ENCODE measurements at regions not wholly inside any gene's neighbourhood (a gene's known extent, or its start where the extent isn't known, plus 50 kb on each side); places are given as distances from the start of the nearest gene placed in this dataset.

GRCh38 chr16:74020095-74020670, 276.4 kb upstream of the PSMD7 start:
- Histone ChIP-seq H3K36me3 (replicated peaks; ENCODE audit: control insufficient read depth, insufficient read depth, low read length) (no peaks in the 10 kb centered on the region), H3K4me3 (ENCODE audit: insufficient read depth, low read depth, low read length) (no peak overlapping the region), H3K27me3 (ENCODE audit: control insufficient read depth, insufficient read depth, low read length) (no peaks in the 10 kb centered on the region)
- peak; percentile 18 for DNase-seq

GRCh38 chr16:74019612-74020011, 277.0 kb upstream of the PSMD7 start:
- Histone ChIP-seq H3K36me3 (replicated peaks; ENCODE audit: control insufficient read depth, insufficient read depth, low read length) (no peaks in the 10 kb centered on the region), H3K27me3 (ENCODE audit: control insufficient read depth, insufficient read depth, low read length) (no peaks in the 10 kb centered on the region), H3K4me3 (ENCODE audit: insufficient read depth, low read depth, low read length) (no peak overlapping the region)
- peak; percentile 51 for DNase-seq

GRCh38 chr16:74015953-74016352, 280.7 kb upstream of the PSMD7 start:
- Histone ChIP-seq H3K27me3 (ENCODE audit: control insufficient read depth, insufficient read depth, low read length) (no peaks in the 10 kb centered on the region), H3K36me3 (replicated peaks; ENCODE audit: control insufficient read depth, insufficient read depth, low read length) (no peaks in the 10 kb centered on the region), H3K4me3 (ENCODE audit: insufficient read depth, low read depth, low read length) (no peak overlapping the region)
- DNase-seq, result no peak

- H3K4me3 ChIP-seq (ENCODE audit: insufficient read depth, low read depth, low read length), result no peak overlapping the region
- H3K36me3 ChIP-seq (replicated peaks; ENCODE audit: control insufficient read depth, insufficient read depth, low read length), result no peaks in the 10 kb centered on the region
- H3K27me3 ChIP-seq (ENCODE audit: control insufficient read depth, insufficient read depth, low read length), result no peaks in the 10 kb centered on the region
- no peak for DNase-seq
Observed at GRCh38 chr16:73998707-73999106, 297.9 kb upstream of the PSMD7 start.

GRCh38 chr16:73997971-73998370, 298.6 kb upstream of the PSMD7 start:
- no peak overlapping the region for H3K4me3 ChIP-seq (ENCODE audit: insufficient read depth, low read depth, low read length)
- DNase-seq, result no peak

GRCh38 chr16:73997340-73997711, 299.3 kb upstream of the PSMD7 start:
- no peaks in the 10 kb centered on the region for H3K27me3 ChIP-seq (ENCODE audit: control insufficient read depth, insufficient read depth, low read length)
- DNase-seq, result no peak
- no peak overlapping the region for H3K4me3 ChIP-seq (ENCODE audit: insufficient read depth, low read depth, low read length)
- no peaks in the 10 kb centered on the region for H3K36me3 ChIP-seq (replicated peaks; ENCODE audit: control insufficient read depth, insufficient read depth, low read length)

More at GRCh38 chr16:73997971-73998370, 298.6 kb upstream of the PSMD7 start:
- H3K36me3 ChIP-seq (replicated peaks; ENCODE audit: control insufficient read depth, insufficient read depth, low read length), result no peaks in the 10 kb centered on the region
- no peaks in the 10 kb centered on the region for H3K27me3 ChIP-seq (ENCODE audit: control insufficient read depth, insufficient read depth, low read length)

GRCh38 chr16:73996624-73997339, 299.8 kb upstream of the PSMD7 start:
- no peak overlapping the region for H3K4me3 ChIP-seq (ENCODE audit: insufficient read depth, low read depth, low read length)
- no peaks in the 10 kb centered on the region for H3K36me3 ChIP-seq (replicated peaks; ENCODE audit: control insufficient read depth, insufficient read depth, low read length)
- DNase-seq, result no peak
- H3K27me3 ChIP-seq (ENCODE audit: control insufficient read depth, insufficient read depth, low read length), result no peaks in the 10 kb centered on the region

GRCh38 chr16:73993878-73994277, 302.7 kb upstream of the PSMD7 start:
- Histone ChIP-seq H3K4me3 (ENCODE audit: insufficient read depth, low read depth, low read length) (no peak overlapping the region), H3K36me3 (replicated peaks; ENCODE audit: control insufficient read depth, insufficient read depth, low read length) (no peaks in the 10 kb centered on the region), H3K27me3 (ENCODE audit: control insufficient read depth, insufficient read depth, low read length) (no peaks in the 10 kb centered on the region)
- no peak for DNase-seq

GRCh38 chr16:73978407-73978784, 318.2 kb upstream of the PSMD7 start:
- H3K36me3 ChIP-seq (replicated peaks; ENCODE audit: control insufficient read depth, insufficient read depth, low read length), result no peaks in the 10 kb centered on the region
- DNase-seq, result no peak
- no peaks in the 10 kb centered on the region for H3K27me3 ChIP-seq (ENCODE audit: control insufficient read depth, insufficient read depth, low read length)
- no peak overlapping the region for H3K4me3 ChIP-seq (ENCODE audit: insufficient read depth, low read depth, low read length)

- Histone ChIP-seq H3K4me3 (ENCODE audit: insufficient read depth, low read depth, low read length) (no peak overlapping the region), H3K27me3 (ENCODE audit: control insufficient read depth, insufficient read depth, low read length) (no peaks in the 10 kb centered on the region), H3K36me3 (replicated peaks; ENCODE audit: control insufficient read depth, insufficient read depth, low read length) (no peaks in the 10 kb centered on the region)
- DNase-seq, result no peak
Observed at GRCh38 chr16:73976644-73977043, 320.0 kb upstream of the PSMD7 start.

- Histone ChIP-seq H3K4me3 (ENCODE audit: insufficient read depth, low read depth, low read length) (no peak overlapping the region), H3K27me3 (ENCODE audit: control insufficient read depth, insufficient read depth, low read length) (no peaks in the 10 kb centered on the region), H3K36me3 (replicated peaks; ENCODE audit: control insufficient read depth, insufficient read depth, low read length) (no peaks in the 10 kb centered on the region)
- no peak for DNase-seq
Observed at GRCh38 chr16:73973174-73973573, 323.4 kb upstream of the PSMD7 start.

- DNase-seq, result no peak
- no peak overlapping the region for H3K4me3 ChIP-seq (ENCODE audit: insufficient read depth, low read depth, low read length)
Observed at GRCh38 chr16:73966851-73967250, 329.8 kb upstream of the PSMD7 start.

GRCh38 chr16:73965591-73965990, 331.0 kb upstream of the PSMD7 start:
- no peaks in the 10 kb centered on the region for H3K36me3 ChIP-seq (replicated peaks; ENCODE audit: control insufficient read depth, insufficient read depth, low read length)
- no peak overlapping the region for H3K4me3 ChIP-seq (ENCODE audit: insufficient read depth, low read depth, low read length)
- no peak for DNase-seq
- H3K27me3 ChIP-seq (ENCODE audit: control insufficient read depth, insufficient read depth, low read length), result no peaks in the 10 kb centered on the region

More at GRCh38 chr16:73966851-73967250, 329.8 kb upstream of the PSMD7 start:
- H3K36me3 ChIP-seq (replicated peaks; ENCODE audit: control insufficient read depth, insufficient read depth, low read length), result no peaks in the 10 kb centered on the region
- no peaks in the 10 kb centered on the region for H3K27me3 ChIP-seq (ENCODE audit: control insufficient read depth, insufficient read depth, low read length)

GRCh38 chr16:73956587-73957494, 339.8 kb upstream of the PSMD7 start:
- DNase-seq, result peak; percentile 60
- Histone ChIP-seq H3K4me3 (ENCODE audit: insufficient read depth, low read depth, low read length) (no peak overlapping the region), H3K36me3 (replicated peaks; ENCODE audit: control insufficient read depth, insufficient read depth, low read length) (no peaks in the 10 kb centered on the region)

GRCh38 chr16:73955702-73956101, 340.9 kb upstream of the PSMD7 start:
- no peak for DNase-seq
- H3K36me3 ChIP-seq (replicated peaks; ENCODE audit: control insufficient read depth, insufficient read depth, low read length), result no peaks in the 10 kb centered on the region
- H3K4me3 ChIP-seq (ENCODE audit: insufficient read depth, low read depth, low read length), result no peak overlapping the region
- no peaks in the 10 kb centered on the region for H3K27me3 ChIP-seq (ENCODE audit: control insufficient read depth, insufficient read depth, low read length)

More at GRCh38 chr16:73956587-73957494, 339.8 kb upstream of the PSMD7 start:
- no peaks in the 10 kb centered on the region for H3K27me3 ChIP-seq (ENCODE audit: control insufficient read depth, insufficient read depth, low read length)

All from H7 (cell line).